Peyer's patch (tissue), 4 donors: ENCODE measurements at regions not wholly inside any gene's neighbourhood (a gene's known extent, or its start where the extent isn't known, plus 50 kb on each side); places are given as distances from the start of the nearest gene placed in this dataset.

Source experiments
- CTCF ChIP-seq, 6 experiments: fragments of 450-650 bp in 4 of 6; fragments of 200-600 bp in 2 of 6; sonication (generic) in 1 of 6; IDR thresholded peaks; one replicate each; pipeline ENCODE4 v1.5.1; 2017 to 2019; ENCODE audit warnings: antibody characterized with exemption in 6 of 6, mild to moderate bottlenecking in 3 of 6, moderate library complexity in 1 of 6
- POLR2A ChIP-seq, 2 donors: fragments of 450-650 bp; IDR thresholded peaks; one replicate each; pipeline ENCODE4 v1.5.1; 2017; ENCODE audit warnings: antibody characterized with exemption in 2 of 2, mild to moderate bottlenecking in 2 of 2, moderate library complexity in 2 of 2

DNA sequence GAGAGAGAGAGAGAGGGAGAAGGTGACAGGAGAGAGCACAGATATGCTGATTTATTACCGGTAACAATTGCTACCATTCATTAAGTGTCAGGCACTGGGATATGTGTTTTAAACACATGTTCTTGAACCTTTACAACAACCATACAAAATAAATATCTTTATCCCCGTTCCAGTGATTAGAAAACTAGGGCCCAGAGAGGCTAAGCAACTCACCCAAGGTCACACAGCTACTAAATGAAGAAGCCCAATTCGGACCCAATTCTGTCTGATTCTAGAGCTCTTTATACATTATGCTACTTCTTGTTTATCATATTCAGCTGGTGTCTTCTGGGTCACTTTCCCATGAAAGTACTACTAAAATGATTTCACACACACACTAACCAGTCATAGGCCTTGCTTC is 154.0 kb upstream of the RAG2 start:
- no peak for TF ChIP-seq CTCF (IDR thresholded peaks at IDR 0.05)
- no peak for TF ChIP-seq POLR2A (IDR thresholded peaks at IDR 0.05)
